GM18909 (cell line): ENCODE measurements at regions not wholly inside any gene's neighbourhood (a gene's known extent, or its start where the extent isn't known, plus 50 kb on each side); places are given as distances from the start of the nearest gene placed in this dataset.

ENCODE experiments used
- ATAC-seq: cut with Tn5 transposase; IDR thresholded peaks from one replicate; pipeline ENCODE4 v1.9.1; 2021; ENCODE audit warnings: mild to moderate bottlenecking; ENCODE audit not compliant: unreplicated experiment, poor library complexity

DNA sequence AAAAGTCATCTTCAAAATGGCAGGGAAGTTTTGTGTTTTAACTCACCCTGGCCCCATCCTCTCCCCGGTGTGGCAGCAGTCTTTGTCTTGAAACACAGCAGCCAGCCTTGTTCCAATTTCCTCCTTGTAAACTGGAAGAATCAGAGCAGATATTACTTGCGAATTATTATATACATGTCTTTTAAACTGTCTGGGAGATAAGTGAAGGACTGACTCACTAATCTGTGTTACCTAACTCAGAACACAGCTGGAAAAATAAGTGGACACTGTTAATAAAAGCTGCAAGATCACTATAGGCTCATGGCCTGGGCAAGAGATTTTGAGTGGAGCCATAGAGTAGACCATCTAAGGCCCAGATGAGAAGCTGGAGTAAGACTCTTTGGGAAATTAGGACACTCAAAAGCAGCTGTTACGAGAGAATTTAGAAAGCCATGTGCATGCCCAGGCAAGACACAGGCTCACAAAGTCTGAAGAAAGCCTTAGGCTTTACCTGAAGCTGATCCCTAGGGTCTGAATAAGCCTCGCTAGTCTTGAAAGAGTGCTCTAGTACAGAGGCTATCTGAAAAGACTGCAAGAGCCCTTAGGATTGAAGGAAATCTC is 233.0 kb upstream of the RAB4A start:
- no peak for ATAC-seq

- no peak for ATAC-seq
Measured at GRCh38 chr1:229040630-229041358, 230.1 kb upstream of the RAB4A start.

DNA sequence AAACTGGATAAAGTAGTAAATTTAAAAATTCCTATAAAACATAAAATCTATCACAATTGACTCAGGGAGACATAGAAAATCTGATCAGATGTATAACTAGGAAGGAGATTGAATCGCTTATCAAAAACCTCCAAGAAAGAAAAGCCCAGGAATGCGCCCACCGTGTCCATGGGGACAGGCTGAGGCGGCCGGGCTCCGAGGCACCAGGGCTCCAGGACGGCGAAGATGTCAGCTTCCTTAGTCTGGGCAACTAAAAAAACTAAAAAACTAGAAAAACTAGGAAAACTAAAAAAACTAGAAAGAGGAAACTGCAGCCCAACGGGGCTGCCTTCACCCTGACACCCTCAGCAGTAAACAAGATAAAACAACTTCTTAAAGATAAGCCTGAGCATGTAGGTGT is 229.0 kb upstream of the RAB4A start:
- ATAC-seq, result no peak

DNA sequence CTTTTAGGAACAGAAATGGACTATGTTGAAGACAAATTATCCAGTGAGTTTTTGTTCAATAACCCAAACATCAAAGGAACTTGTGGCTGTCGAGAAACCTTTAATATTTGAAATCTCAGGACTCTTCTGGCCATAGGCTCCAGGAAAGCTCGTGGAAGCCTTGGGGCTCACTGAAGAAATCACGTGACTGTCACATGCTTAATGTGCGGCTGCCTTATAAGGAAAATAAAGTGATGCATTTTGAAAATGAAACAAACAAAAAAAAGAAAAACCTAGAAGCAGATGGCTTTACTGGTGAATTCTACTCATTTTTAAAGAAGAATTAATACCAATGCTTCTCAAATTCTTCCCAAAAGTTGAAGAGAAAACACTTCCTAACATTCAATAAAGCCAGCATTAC is 228.4 kb upstream of the RAB4A start:
- no peak for ATAC-seq

GRCh38 chr1:229043115-229043514 is 227.8 kb upstream of the RAB4A start:
- ATAC-seq, result no peak

GRCh38 chr1:229046251-229046853 is 224.6 kb upstream of the RAB4A start:
- ATAC-seq, result no peak

DNA sequence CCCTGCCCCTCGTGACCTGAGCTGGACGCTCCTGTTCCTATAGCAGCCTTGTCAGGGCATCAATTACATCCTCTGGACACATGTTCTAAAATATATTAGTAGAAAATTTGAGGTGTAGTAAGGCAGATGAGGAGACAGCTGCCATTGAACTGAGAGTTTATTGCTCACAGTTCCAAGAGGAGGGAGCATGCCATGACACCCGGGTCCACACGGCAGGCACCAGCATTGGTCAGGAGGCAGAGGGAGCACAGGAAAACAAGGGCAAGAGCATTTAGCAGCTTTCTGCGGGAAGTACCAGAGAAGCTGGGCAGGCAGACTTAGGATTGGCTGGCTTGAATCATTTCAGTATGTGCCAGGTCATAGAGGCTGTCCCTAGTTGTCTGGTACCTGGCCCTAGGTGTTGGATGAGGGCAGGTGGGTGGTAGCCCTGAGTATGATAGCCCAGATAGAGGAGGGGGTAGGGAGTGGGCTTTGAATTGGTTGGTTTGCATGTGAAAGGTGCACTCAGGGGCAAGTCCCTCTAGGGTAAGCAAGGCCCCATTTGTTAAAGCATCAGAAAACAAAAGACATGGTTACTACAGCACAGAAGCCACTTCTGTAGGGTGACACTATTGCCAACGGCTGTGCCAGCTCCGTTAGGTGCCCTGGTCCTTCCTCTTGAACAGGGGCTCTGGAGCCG is 223.6 kb upstream of the RAB4A start:
- ATAC-seq, result no peak

- no peak for ATAC-seq
Measured at GRCh38 chr1:229047840-229048620, 222.9 kb upstream of the RAB4A start.

DNA sequence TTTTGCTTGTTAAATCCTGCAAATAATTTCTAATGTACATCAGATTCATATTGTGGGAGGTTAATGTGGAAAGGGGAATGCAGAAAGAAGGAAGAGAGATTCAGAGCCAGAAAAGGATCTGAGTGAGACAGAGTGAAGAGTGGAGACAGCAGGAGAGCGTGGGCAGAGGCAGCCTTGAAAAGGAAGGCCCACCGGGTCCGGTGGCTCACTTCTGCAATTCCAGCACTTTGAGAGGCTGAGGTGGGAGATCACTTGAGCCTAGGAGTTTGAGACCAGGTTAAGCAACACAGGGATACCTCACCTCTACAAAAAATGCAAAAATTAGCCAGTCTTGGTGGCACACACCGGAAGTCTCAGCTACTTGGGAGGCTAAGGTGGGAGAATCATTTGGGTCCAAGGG is 222.0 kb upstream of the RAB4A start:
- ATAC-seq, result no peak

- no peak for ATAC-seq
Measured at GRCh38 chr1:229056046-229056445, 214.9 kb upstream of the RAB4A start.

GRCh38 chr1:229058111-229058561 is 212.8 kb upstream of the RAB4A start:
- no peak for ATAC-seq

- no peak for ATAC-seq
Measured at GRCh38 chr1:229058729-229059128, 212.2 kb upstream of the RAB4A start.

- ATAC-seq, result no peak
Measured at GRCh38 chr1:229059671-229060539, 211.0 kb upstream of the RAB4A start.

DNA sequence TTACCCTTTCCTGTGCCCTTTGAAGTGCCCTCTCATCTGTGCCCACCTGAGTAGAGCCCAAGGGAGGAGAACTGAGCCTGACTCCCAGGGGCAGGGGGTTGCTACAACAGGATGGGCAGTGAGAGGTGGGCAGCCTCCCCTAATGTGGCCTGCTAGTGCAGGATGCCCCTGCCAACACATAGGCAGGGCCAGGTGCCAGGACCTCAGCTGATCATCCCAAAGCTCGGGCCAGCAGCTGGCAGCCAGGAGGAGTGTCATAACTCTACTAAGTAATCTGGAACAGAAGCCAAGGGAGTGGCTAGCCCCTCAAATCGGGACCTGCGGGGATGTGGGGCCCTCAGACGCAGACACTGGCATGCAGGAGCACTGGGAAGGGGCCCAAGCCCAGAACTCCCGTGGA is 208.8 kb upstream of the RAB4A start:
- no peak for ATAC-seq

GRCh38 chr1:229063154-229063773 is 207.6 kb upstream of the RAB4A start:
- ATAC-seq, result no peak

- ATAC-seq, result no peak
Measured at GRCh38 chr1:229064320-229065168, 206.4 kb upstream of the RAB4A start.

DNA sequence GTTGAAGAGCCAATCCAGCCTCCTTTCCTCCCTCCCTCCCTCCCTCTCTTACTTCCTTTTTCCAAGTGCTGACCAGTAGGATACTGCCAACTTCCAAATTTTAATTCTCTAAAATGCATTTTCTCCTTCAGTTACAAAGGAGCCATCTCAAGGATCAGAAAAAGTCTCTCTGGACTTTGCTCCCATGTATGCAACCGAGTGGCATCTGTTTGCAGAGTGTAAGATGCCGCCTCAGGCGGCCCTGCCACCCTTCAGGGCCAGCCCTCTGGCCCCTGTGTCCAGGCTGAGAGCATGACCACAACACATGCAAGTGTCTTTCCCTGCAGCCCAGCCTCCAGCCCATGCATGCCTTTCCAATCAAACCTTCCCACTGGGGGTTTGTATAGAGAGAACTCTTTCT is 205.3 kb upstream of the RAB4A start:
- no peak for ATAC-seq

DNA sequence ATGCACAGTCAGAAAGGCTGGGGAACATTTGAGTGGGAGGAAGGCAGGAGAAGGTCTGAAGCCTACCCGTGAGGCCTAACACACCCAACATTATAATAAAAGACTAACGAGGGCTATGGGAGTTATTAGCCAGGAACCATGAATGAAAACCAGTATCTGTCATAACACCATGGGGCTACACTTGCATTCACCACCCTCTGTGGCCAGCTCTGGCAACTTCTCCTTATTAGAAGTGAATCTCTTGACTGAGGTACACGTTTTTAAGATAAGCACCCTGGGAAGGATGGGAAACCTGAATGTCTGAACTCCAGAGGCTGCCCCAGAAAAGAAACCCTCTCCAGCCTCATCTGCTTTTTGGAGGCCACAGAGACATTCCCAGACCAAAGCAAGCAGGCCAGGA is 204.3 kb upstream of the RAB4A start:
- ATAC-seq, result no peak
